ENCODE measurements at regions not wholly inside any gene's neighbourhood (a gene's known extent, or its start where the extent isn't known, plus 50 kb on each side); places are given as distances from the start of the nearest gene placed in this dataset.

- no peak overlapping the region for H3K56ac ChIP-seq (ENCODE audit: insufficient read length, low read depth, low read length)
- H3K27me3 ChIP-seq (ENCODE audit: insufficient read depth, low read length) = no peaks in the 10 kb centered on the region
- no peak overlapping the region for H2BK5ac ChIP-seq (ENCODE audit: insufficient read length, low read length)
- no peak overlapping the region for H3T11ph ChIP-seq (ENCODE audit: low read length)
- Mint-ChIP-seq H3K27ac (peak overlapping the region in 2 of 3 experiments; percentile 49 to 52; a peak in 2 of 7 replicates), H3K27me3 (ENCODE audit: low read depth) (no peaks in the 10 kb centered on the region), H3K4me1 (peaks cover 17 to 23% of the 10 kb centered on the region in 2 experiments), H3K36me3 (ENCODE audit: insufficient read depth in 1 of 3, low read depth in 3 of 3) (no peaks in the 10 kb centered on the region), H3K4me3 (no peak overlapping the region), H3K9me3 (no peaks in the 10 kb centered on the region)
- no peak for TF ChIP-seq CTCF (conservative IDR thresholded peaks at IDR 0.05)
- H4K91ac ChIP-seq (ENCODE audit: insufficient read length, low read depth, low read length) = no peak overlapping the region
- no peaks in the 10 kb centered on the region for H3K9me3 ChIP-seq (ENCODE audit: control insufficient read depth, low read depth, low read length)
- H2BK20ac ChIP-seq (ENCODE audit: low read depth, low read length, poor library complexity, severe bottlenecking) = no peak overlapping the region
- no peaks in the 10 kb centered on the region for H3K79me1 ChIP-seq (ENCODE audit: insufficient read depth, low read depth, low read length, poor library complexity, severe bottlenecking)
- H2BK12ac ChIP-seq (ENCODE audit: insufficient read length, low read depth, low read length) = no peak overlapping the region
- no peaks in the 10 kb centered on the region for H3K23me2 ChIP-seq (ENCODE audit: insufficient read length, low read depth, low read length, poor library complexity, severe bottlenecking)
- WGBS (ENCODE audit: extremely low coverage, insufficient read length, low lambda C conversion rate) = no CpG with 5 or more reads among the region's 4 CpGs
- H3K4me1 ChIP-seq (ENCODE audit: insufficient read depth, low read length) = peaks cover 9% of the 10 kb centered on the region
- H3K14ac ChIP-seq (ENCODE audit: insufficient read depth, low read length) = no peak overlapping the region
- no peak overlapping the region for H3K4ac ChIP-seq (ENCODE audit: low read depth, low read length)
- no peak overlapping the region for H2AK5ac ChIP-seq (ENCODE audit: insufficient read length, low read length)
- no peak overlapping the region for H3K23ac ChIP-seq (ENCODE audit: insufficient read length, low read depth, low read length)
- no peak overlapping the region for H3K27ac ChIP-seq (ENCODE audit: insufficient read length, low read depth, low read length)
- H3K79me2 ChIP-seq (ENCODE audit: insufficient read depth, low read length) = no peaks in the 10 kb centered on the region
- no peak overlapping the region for H4K5ac ChIP-seq (ENCODE audit: insufficient read length, low read depth, low read length)
- no peak overlapping the region for H4K8ac ChIP-seq (replicated peaks; ENCODE audit: insufficient read length, low read depth, low read length)
- DNase-seq = no peak
- no peak overlapping the region for H2AFZ ChIP-seq (ENCODE audit: low read length)
- no peak overlapping the region for H2BK15ac ChIP-seq (ENCODE audit: low read depth, low read length)
- H3K4me2 ChIP-seq (ENCODE audit: insufficient read depth, insufficient read length, low read length) = no peak overlapping the region
- no peak overlapping the region for H2BK120ac ChIP-seq (ENCODE audit: low read depth, low read length, poor library complexity, severe bottlenecking)
- H3K9ac ChIP-seq (ENCODE audit: extremely low read depth, insufficient read length, low read length) = no peak overlapping the region
- H4K20me1 ChIP-seq (ENCODE audit: control insufficient read depth, insufficient read depth, insufficient read length) = no peaks in the 10 kb centered on the region
- H3K18ac ChIP-seq (ENCODE audit: insufficient read length, low read depth, low read length) = no peak overlapping the region
These were observed 258.0 kb upstream of the ATP2B1 start for GRCh38 chr12:89966495-89967240.

Data from H9 (cell line).